ENCODE measurements at regions not wholly inside any gene's neighbourhood (a gene's known extent, or its start where the extent isn't known, plus 50 kb on each side); places are given as distances from the start of the nearest gene placed in this dataset.

- peaks cover 0 to 9% of the 10 kb centered on the region in 2 donors for H3K9me3 ChIP-seq
- no peak overlapping the region for H3K27ac ChIP-seq
- no peak for TF ChIP-seq CTCF (IDR thresholded peaks at IDR 0.05)
- no peaks in the 10 kb centered on the region for H3K27me3 ChIP-seq
- DNase-seq (ENCODE audit: low spot score) = no peak
- no peak overlapping the region for H3K4me3 ChIP-seq
- H3K4me1 ChIP-seq = no peaks in the 10 kb centered on the region
- no peaks in the 10 kb centered on the region for H3K36me3 ChIP-seq
Measured at GRCh38 chr3:55406696-55407425, 80.2 kb downstream of the WNT5A start.

GRCh38 chr3:55405436-55405835 lies 81.7 kb downstream of the WNT5A start:
- no peak for DNase-seq (ENCODE audit: low spot score)
- Histone ChIP-seq H3K27me3 (no peaks in the 10 kb centered on the region), H3K9me3 (peaks cover 0 to 9% of the 10 kb centered on the region in 2 donors), H3K36me3 (no peaks in the 10 kb centered on the region), H3K4me1 (no peaks in the 10 kb centered on the region), H3K4me3 (no peak overlapping the region), H3K27ac (no peak overlapping the region)
- no peak for TF ChIP-seq CTCF (IDR thresholded peaks at IDR 0.05)

- Histone ChIP-seq H3K27ac (no peak overlapping the region), H3K27me3 (no peaks in the 10 kb centered on the region), H3K4me1 (no peaks in the 10 kb centered on the region), H3K36me3 (no peaks in the 10 kb centered on the region), H3K4me3 (no peak overlapping the region), H3K9me3 (peaks cover 0 to 9% of the 10 kb centered on the region in 2 donors)
- no peak for DNase-seq (ENCODE audit: low spot score)
- TF ChIP-seq CTCF (IDR thresholded peaks at IDR 0.05) = no peak
Measured at GRCh38 chr3:55402886-55403609, 84.1 kb downstream of the WNT5A start.

- Histone ChIP-seq H3K36me3 (no peaks in the 10 kb centered on the region), H3K9me3 (no peaks in the 10 kb centered on the region), H3K4me1 (no peaks in the 10 kb centered on the region), H3K27ac (no peak overlapping the region), H3K4me3 (no peak overlapping the region), H3K27me3 (no peaks in the 10 kb centered on the region)
- no peak for TF ChIP-seq CTCF (IDR thresholded peaks at IDR 0.05)
- no peak for DNase-seq (ENCODE audit: low spot score)
Measured at GRCh38 chr3:55380561-55380960, 106.5 kb downstream of the WNT5A start.

- Histone ChIP-seq H3K27ac (no peak overlapping the region), H3K36me3 (no peaks in the 10 kb centered on the region), H3K9me3 (no peaks in the 10 kb centered on the region), H3K27me3 (no peaks in the 10 kb centered on the region), H3K4me3 (no peak overlapping the region), H3K4me1 (no peaks in the 10 kb centered on the region)
- TF ChIP-seq CTCF (IDR thresholded peaks at IDR 0.05) = no peak
- no peak for DNase-seq (ENCODE audit: low spot score)
Measured at GRCh38 chr3:55376753-55377347, 110.3 kb downstream of the WNT5A start.

Data from right atrium auricular region (tissue), 2 donors.